ELF-1 (cell line): ENCODE measurements at regions not wholly inside any gene's neighbourhood (a gene's known extent, or its start where the extent isn't known, plus 50 kb on each side); places are given as distances from the start of the nearest gene placed in this dataset.

Experiments used
- DNase-seq: peaks from one replicate; pipeline ENCODE4 v3.0.0-alpha.2; 2016; ENCODE audit warnings: low read depth, low spot score

DNA sequence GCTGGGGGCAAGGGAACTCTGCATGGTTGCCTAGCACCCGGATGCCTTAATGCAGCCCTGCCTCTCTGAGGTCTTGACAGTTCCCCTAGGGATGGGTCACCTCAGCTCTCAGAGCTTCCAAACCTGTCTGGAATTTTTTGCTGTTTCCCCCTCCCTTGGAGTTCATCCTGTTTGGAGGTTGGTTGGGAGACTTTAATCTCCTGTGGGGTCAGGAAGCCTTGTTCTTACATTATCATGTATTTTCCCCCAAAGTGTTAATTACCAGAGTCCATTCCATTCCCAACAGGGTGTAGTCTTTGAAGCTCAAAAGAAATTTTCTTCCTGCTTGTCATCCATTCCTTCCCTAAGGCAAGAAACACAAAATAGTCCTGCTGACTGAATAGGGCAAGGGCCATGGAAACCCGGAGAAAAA is 150.3 kb upstream of the SPRY4 start:
- DNase-seq = peak; percentile 87

- no peak for DNase-seq
Observed at GRCh38 chr5:142474431-142475094, 149.7 kb upstream of the SPRY4 start.

DNA sequence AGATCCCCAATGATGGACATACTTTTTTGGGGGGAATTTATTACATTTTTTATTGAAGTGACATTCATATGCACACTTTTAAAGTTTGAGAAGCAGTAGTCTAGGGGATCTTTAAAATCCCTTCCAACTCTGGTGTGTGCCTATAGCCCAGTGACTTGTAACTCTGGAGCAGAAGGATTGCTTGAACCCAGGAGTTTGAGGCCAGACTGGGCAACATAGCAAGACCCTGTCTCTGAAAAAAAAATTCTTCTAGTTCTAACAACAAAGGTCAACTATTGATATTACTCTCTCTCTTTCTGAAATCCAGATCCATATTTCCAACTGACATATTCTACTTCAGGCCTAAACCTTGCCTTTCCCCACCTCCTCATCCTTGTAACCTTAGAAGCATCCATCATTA is 148.2 kb upstream of the SPRY4 start:
- DNase-seq = no peak

DNA sequence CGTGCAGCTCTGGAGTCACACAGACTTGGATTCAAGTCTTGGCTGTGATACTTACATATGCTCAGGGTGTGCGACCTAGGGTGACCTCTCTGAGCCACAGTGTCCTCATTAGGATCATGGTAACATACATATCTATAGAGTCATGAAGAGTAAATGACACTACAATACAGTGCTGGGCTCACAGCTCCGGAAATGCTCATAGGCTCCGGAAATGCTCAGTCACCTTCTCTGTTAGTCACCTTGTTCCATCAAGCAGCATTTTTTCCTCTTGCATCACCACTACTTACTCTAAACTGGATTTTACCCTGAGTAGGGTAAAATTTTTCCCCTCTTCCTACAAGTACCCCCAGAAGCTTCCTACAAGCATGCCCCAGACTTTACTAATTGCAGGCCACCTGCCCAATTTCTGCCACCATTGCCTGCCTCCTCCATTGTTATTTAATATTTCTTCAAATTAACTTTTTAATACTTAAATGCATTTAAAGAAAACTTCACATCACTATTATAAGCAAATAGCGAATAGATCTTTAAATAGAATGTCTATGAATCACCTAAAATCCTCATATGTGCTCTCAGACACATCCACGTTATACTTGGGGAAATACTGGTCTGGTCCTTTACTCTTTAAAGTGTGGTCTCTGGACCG is 147.6 kb upstream of the SPRY4 start:
- no peak for DNase-seq

- DNase-seq = no peak
Observed at GRCh38 chr5:142466195-142466971, 141.6 kb upstream of the SPRY4 start.

- DNase-seq = no peak
Observed at GRCh38 chr5:142465476-142465875, 140.7 kb upstream of the SPRY4 start.

DNA sequence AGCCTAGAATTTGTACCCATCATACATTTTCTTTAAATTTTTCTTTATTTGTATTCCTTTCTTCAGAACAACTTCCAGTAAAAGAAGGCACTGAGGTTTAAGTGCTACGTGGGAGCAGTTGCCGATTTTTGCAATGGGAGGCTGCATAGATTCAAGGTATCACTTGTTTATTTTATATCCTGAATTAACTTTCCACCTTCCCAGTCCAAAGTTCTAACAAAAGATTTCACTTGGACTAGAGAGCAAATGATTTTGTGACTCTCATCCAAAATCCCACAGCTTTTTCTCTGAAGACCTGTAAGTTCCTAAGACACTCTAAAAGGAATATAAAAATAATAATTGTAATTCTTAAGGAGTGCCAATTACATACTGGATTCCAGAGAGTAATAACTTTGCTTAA is 139.1 kb upstream of the SPRY4 start:
- DNase-seq = no peak

DNA sequence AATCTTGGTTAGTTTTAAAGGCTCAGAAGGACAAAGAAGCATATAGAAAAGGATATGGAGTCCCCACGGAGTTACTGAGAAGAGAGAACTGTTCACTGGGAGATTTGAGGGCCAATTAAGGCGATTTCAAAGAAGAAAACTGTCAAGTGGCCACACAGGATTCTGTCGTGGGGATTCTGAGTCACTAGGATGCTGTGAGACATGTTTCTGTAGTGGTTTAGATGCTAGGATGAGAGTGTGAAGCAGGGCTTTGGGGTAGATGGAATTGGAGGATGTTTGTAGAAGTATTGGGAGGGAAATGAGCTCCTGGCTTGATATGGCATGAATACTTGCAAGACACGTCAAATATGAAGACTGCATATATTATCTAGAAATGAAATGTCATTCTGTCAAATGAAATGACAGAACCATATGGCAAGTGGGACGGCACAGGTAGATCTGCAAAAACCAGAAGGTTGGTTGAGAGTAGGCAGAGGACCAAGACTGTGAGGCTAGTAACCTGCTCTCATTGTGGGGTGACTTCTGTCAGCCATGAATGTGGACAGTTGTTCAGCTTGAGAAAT is 136.3 kb upstream of the SPRY4 start:
- no peak for DNase-seq

GRCh38 chr5:142459209-142459608 is 134.4 kb upstream of the SPRY4 start:
- DNase-seq = no peak

- no peak for DNase-seq
Observed at GRCh38 chr5:142455856-142456255, 131.0 kb upstream of the SPRY4 start.

DNA sequence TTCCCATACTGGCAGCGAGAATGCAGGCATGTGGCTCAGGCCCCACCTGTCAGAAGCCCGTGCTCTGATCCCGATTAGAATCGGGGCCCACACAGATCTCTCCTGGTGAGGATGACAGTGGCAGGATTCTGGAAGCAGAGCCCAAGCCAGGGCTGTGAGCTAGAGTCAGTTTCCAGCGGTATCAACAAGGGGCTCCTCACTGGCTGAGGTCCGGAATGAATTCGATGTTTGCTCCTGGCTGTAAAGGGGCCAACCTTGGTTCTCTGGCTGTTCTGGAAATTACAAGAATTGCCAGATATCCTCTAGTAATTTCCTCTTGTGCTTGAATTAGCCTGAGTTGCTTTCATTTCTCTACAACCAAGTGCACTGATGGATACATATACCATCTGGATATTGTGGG is 129.1 kb upstream of the SPRY4 start:
- no peak for DNase-seq

DNA sequence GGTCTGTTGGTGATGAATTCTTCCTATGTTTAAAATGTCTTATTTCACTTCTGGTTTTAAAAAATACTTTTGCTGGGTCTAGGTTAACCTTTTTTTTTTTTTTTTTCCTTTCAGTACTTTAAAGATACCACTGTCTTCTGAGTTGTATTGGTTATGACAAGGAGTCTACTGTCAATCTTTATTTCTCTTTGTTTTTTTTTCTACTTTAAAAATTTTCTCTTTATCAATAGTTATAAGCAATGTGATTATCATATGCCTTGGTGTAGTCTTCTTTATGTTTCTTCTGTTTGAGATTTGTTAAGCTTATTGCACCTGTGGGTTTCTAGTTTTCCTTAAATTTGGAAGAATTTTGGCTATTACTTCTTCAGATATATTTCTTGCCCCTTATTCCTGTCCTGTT is 125.6 kb upstream of the SPRY4 start:
- no peak for DNase-seq

DNA sequence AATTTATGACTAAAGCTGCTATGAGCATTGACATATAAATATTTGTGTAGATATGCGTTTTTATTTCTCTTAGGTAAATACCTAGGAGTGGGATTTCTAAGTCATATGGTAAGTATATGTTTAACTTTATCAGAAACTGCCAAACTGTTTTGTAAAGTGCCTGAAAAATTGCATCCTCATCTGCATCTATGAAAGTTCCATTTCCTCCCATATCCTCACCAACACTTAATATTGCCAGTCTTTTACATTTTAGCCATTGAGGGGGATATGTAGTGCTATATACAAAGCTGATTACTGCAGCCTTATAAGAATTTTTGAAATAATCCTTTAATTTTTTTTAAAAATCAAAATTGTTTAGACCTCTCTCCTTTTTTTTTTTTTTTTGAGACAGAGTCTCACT is 123.1 kb upstream of the SPRY4 start:
- DNase-seq = no peak

DNA sequence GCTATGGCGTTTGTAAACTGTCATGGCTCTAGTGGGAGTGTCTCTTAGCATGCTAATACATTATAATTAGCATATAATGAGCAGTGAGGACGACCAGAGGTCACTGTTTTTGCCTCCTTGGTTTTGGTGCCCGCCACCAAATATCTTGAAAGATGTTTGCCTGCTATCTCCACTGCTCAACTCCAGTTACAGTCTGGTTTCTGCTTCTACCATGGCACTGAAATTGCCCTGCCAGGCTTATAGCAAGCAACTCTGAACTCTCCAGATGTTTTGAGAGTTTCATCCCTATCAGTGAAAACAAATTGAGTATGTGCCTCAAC is 122.1 kb upstream of the SPRY4 start:
- no peak for DNase-seq

GRCh38 chr5:142446131-142446959 is 121.5 kb upstream of the SPRY4 start:
- DNase-seq = no peak

- no peak for DNase-seq
Observed at GRCh38 chr5:142445266-142445665, 120.4 kb upstream of the SPRY4 start.

GRCh38 chr5:142441616-142442015 is 116.8 kb upstream of the SPRY4 start:
- DNase-seq = no peak

DNA sequence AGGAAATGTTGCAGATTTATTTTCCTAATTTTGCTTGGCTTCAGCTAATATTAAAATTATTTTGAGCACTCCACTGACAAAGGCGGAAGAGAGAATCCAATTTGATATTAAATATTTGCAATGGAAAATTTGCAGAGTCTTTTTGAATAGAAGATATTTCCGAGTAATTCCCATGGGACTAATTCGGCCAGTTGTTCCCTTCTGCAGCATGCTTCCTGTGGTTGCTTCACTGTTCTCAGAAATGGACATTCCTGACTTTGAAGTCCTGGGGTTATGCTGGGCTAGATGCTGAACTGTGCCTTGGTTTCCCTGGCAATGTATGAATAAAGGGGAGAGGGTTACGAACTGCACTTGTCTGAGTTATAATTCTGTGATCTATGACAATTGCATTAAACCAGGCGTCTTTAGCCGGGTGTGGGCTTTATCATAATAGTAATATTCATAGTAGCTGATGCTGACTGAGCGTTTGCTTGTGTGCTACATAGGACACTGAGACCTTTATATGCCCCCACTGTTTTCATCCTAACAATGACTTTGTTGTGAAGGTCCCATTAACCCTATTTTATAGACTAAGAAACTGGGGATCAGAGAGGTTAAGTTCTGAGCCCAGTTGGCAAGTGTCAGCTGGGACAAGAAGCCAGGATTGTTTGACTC is 114.5 kb upstream of the SPRY4 start:
- no peak for DNase-seq

GRCh38 chr5:142438573-142438972 is 113.8 kb upstream of the SPRY4 start:
- DNase-seq = no peak

DNA sequence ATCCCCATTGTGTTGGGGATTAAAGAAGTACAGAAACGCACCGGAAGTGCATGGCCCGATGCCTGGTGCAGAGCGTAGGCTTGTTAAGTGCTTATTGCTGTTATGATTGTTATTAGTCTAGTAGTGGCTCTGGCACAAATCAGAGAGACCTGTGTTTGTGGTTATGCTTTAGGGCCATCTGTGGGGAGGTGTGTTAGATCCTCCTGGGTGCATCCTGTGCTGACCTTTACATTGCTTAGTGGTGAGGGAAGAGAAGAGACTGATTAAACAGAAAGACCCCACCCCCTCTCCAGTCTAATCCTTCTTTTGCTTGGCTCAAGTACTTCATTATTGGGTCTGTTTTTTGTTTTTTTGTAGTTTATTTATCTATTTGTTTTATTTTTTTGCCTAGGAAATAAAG is 112.7 kb upstream of the SPRY4 start:
- DNase-seq = no peak

- no peak for DNase-seq
Observed at GRCh38 chr5:142435410-142436115, 110.7 kb upstream of the SPRY4 start.
